ENCODE measurements at regions not wholly inside any gene's neighbourhood (a gene's known extent, or its start where the extent isn't known, plus 50 kb on each side); places are given as distances from the start of the nearest gene placed in this dataset.

DNA sequence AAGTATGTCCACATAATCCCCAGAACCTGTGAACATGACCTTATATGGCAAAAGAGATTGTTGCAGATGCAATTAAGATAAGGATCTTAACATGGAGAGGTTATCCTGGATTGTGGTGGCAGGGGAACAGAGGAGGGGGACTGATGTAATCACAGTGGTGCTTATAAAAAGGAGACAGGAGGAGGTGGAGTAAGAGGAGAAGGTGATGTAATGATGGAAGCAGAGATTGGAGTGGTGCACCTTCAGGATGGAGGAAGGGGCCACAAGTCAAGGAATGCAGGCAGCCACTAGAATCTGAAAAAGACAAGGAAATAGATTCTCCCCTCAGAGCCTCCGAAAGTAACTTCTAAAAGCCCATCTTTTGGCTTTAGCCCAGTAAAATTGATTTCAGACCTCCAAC lies 388.4 kb downstream of the BCOR start:
- Histone ChIP-seq H3K27me3 (ENCODE audit: control insufficient read depth, extremely low read depth, insufficient read depth, low read length) (no peaks in the 10 kb centered on the region), H3K79me2 (ENCODE audit: control insufficient read depth, insufficient read depth, low read length) (no peaks in the 10 kb centered on the region), H3K4me1 (ENCODE audit: control insufficient read depth, extremely low read depth, insufficient read depth, low read length) (no peaks in the 10 kb centered on the region), H3K4me3 (ENCODE audit: control insufficient read depth in 2 of 3, extremely low read depth in 1 of 3, insufficient read depth in 2 of 3, low read depth in 1 of 3, low read length in 3 of 3) (no peak overlapping the region), H3K9ac (ENCODE audit: control insufficient read depth, extremely low read depth, insufficient read depth, low read length) (no peak overlapping the region), H4K20me1 (ENCODE audit: control insufficient read depth, extremely low read depth, insufficient read depth, low read length) (no peaks in the 10 kb centered on the region), H3K36me3 (ENCODE audit: control insufficient read depth in 2 of 2, extremely low read depth in 1 of 2, insufficient read depth in 2 of 2, low read length in 2 of 2) (no peaks in the 10 kb centered on the region), H3K4me2 (ENCODE audit: control insufficient read depth, extremely low read depth, insufficient read depth, low read depth, low read length) (no peak overlapping the region), H3K27ac (ENCODE audit: control insufficient read depth, insufficient read depth, low read length) (no peak overlapping the region), H3K9me3 (ENCODE audit: control insufficient read depth, low read depth, low read length) (no peaks in the 10 kb centered on the region), H3K9me1 (ENCODE audit: control insufficient read depth, extremely low read depth, insufficient read depth, low read length) (no peaks in the 10 kb centered on the region), H2AFZ (ENCODE audit: control insufficient read depth, low read length) (no peak overlapping the region)
- FAIRE-seq (no peak), DNase-seq (ENCODE audit: low read depth, low spot score) (no peak)
- dilution Hi-C loops (cut with MboI; ENCODE audit: extremely low pct_ligation_motif_present, low sequenced_read_pairs) = no loop called here
- TF ChIP-seq, protein P1, sequence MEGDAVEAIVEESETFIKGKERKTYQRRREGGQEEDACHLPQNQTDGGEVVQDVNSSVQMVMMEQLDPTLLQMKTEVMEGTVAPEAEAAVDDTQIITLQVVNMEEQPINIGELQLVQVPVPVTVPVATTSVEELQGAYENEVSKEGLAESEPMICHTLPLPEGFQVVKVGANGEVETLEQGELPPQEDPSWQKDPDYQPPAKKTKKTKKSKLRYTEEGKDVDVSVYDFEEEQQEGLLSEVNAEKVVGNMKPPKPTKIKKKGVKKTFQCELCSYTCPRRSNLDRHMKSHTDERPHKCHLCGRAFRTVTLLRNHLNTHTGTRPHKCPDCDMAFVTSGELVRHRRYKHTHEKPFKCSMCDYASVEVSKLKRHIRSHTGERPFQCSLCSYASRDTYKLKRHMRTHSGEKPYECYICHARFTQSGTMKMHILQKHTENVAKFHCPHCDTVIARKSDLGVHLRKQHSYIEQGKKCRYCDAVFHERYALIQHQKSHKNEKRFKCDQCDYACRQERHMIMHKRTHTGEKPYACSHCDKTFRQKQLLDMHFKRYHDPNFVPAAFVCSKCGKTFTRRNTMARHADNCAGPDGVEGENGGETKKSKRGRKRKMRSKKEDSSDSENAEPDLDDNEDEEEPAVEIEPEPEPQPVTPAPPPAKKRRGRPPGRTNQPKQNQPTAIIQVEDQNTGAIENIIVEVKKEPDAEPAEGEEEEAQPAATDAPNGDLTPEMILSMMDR (optimal IDR thresholded peaks at IDR 0.05 in 1 of 3, IDR thresholded peaks at IDR 0.05 in 1 of 3, conservative IDR thresholded peaks at IDR 0.05 in 1 of 3; ENCODE audit: extremely low read depth in 1 of 3, insufficient read depth in 2 of 3, low read length in 3 of 3) = no peak
- TF ChIP-seq EZH2 (IDR thresholded peaks at IDR 0.05; ENCODE audit: low read length) = no peak

DNA sequence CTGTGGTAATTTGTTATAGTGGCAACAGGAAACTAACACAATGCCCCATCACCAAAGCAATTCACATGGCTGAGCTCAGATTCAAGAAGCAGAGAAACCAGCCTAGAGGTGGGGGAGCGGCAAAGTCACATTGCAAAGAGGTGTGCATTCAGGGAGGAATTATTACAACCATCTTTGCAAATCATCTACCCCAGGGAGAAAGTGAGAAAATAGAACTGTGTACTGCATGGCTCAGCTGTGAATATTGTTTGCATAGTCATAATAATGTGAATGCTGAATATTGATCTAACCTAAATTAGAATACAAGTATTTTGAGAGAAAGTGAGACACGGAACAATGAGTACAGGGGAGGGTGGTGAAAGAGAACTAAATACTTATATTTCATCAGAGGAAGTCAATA lies 387.9 kb downstream of the BCOR start:
- H3K27ac ChIP-seq (ENCODE audit: control insufficient read depth, insufficient read depth, low read length) = no peak overlapping the region
- no peaks in the 10 kb centered on the region for H3K79me2 ChIP-seq (ENCODE audit: control insufficient read depth, insufficient read depth, low read length)
- H4K20me1 ChIP-seq (ENCODE audit: control insufficient read depth, extremely low read depth, insufficient read depth, low read length) = no peaks in the 10 kb centered on the region
- no peak for DNase-seq (ENCODE audit: low read depth, low spot score)
- H3K27me3 ChIP-seq (ENCODE audit: control insufficient read depth, extremely low read depth, insufficient read depth, low read length) = no peaks in the 10 kb centered on the region
- H3K9me1 ChIP-seq (ENCODE audit: control insufficient read depth, extremely low read depth, insufficient read depth, low read length) = no peaks in the 10 kb centered on the region
- no peak overlapping the region for H3K4me2 ChIP-seq (ENCODE audit: control insufficient read depth, extremely low read depth, insufficient read depth, low read depth, low read length)
- H3K4me3 ChIP-seq (ENCODE audit: control insufficient read depth in 2 of 3, extremely low read depth in 1 of 3, insufficient read depth in 2 of 3, low read depth in 1 of 3, low read length in 3 of 3) = no peak overlapping the region
- TF ChIP-seq, protein P1 (optimal IDR thresholded peaks at IDR 0.05 in 1 of 3, IDR thresholded peaks at IDR 0.05 in 1 of 3, conservative IDR thresholded peaks at IDR 0.05 in 1 of 3; ENCODE audit: extremely low read depth in 1 of 3, insufficient read depth in 2 of 3, low read length in 3 of 3) = no peak
- TF ChIP-seq EZH2 (IDR thresholded peaks at IDR 0.05; ENCODE audit: low read length) = no peak
- H3K9me3 ChIP-seq (ENCODE audit: control insufficient read depth, low read depth, low read length) = no peaks in the 10 kb centered on the region
- no peaks in the 10 kb centered on the region for H3K36me3 ChIP-seq (ENCODE audit: control insufficient read depth in 2 of 2, extremely low read depth in 1 of 2, insufficient read depth in 2 of 2, low read length in 2 of 2)
- no peak overlapping the region for H2AFZ ChIP-seq (ENCODE audit: control insufficient read depth, low read length)
- no peaks in the 10 kb centered on the region for H3K4me1 ChIP-seq (ENCODE audit: control insufficient read depth, extremely low read depth, insufficient read depth, low read length)
- no peak for FAIRE-seq
- dilution Hi-C loops (cut with MboI; ENCODE audit: extremely low pct_ligation_motif_present, low sequenced_read_pairs) = no loop called here
- H3K9ac ChIP-seq (ENCODE audit: control insufficient read depth, extremely low read depth, insufficient read depth, low read length) = no peak overlapping the region

Measured in keratinocyte (primary cell).